HG02938 (cell line): ENCODE measurements at regions not wholly inside any gene's neighbourhood (a gene's known extent, or its start where the extent isn't known, plus 50 kb on each side); places are given as distances from the start of the nearest gene placed in this dataset.
"Not testable (repeated sequence)": the region's sequence is repeated elsewhere in the genome, so short reads cannot be mapped to it uniquely, and the experiment has no call there.

ENCODE experiments used
- ATAC-seq: cut with Tn5 transposase; IDR thresholded peaks from one replicate; pipeline ENCODE4 v1.9.1; 2021; ENCODE audit warnings: mild to moderate bottlenecking, moderate library complexity; ENCODE audit not compliant: unreplicated experiment

DNA sequence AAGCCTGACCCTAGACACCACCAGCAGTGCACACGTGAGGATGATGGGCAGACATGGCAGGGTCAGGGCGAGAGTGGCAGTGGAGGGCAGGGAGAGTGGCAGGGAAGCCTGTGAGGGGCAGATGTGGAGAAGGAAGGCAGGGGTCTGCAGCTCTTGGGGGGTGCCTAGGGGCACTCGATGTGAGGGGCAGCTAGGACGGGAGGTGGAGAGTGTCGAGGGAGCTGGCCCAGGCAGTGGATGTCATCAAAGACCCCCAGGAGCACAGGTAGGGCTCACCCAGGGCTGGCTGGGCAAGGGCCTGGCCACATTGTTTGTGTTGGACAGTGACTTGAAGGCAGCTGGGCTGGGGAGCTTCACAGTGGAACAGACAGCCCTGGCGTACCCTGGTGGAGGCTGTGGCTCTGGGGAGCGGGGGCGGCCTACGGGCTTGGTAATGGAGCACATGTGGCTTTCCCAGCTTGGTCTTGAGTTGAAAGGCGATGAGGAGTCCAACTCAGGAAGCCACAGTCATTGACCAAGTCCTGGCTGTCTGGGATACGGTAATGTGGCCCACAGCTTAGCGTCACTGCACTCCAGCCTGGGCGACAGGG lies 87.1 kb downstream of the RTP5 start:
- ATAC-seq: no peak

DNA sequence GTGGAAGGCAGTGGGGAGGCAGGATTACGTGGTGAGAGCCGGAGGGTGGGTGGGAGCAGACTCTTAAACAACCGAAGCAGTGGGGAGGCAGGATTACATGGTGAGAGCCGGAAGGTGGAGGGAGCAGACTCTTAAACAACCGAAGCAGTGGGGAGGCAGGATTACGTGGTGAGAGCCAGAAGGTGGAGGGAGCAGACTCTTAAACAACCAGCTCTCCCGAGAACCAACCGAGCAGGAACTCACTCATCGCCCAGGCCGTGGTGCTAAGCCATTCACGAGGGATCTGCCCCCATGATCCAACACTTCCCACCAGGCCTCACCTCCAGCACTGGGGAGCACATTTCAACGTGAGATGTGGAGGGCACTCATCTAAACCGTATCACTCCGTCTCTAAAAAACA lies 87.7 kb downstream of the RTP5 start:
- ATAC-seq: no peak

- no peak for ATAC-seq
These were observed 89.5 kb downstream of the RTP5 start for GRCh38 chr2:241958818-241959545.

- ATAC-seq: no peak
These were observed 90.3 kb downstream of the RTP5 start for GRCh38 chr2:241959751-241960269.

- no peak for ATAC-seq
These were observed 91.9 kb downstream of the RTP5 start for GRCh38 chr2:241961454-241961853.

GRCh38 chr2:241964133-241964532 lies 94.6 kb downstream of the RTP5 start:
- ATAC-seq: no peak

- ATAC-seq: peak; percentile 80
These were observed 96.4 kb downstream of the RTP5 start for GRCh38 chr2:241965931-241966412.

DNA sequence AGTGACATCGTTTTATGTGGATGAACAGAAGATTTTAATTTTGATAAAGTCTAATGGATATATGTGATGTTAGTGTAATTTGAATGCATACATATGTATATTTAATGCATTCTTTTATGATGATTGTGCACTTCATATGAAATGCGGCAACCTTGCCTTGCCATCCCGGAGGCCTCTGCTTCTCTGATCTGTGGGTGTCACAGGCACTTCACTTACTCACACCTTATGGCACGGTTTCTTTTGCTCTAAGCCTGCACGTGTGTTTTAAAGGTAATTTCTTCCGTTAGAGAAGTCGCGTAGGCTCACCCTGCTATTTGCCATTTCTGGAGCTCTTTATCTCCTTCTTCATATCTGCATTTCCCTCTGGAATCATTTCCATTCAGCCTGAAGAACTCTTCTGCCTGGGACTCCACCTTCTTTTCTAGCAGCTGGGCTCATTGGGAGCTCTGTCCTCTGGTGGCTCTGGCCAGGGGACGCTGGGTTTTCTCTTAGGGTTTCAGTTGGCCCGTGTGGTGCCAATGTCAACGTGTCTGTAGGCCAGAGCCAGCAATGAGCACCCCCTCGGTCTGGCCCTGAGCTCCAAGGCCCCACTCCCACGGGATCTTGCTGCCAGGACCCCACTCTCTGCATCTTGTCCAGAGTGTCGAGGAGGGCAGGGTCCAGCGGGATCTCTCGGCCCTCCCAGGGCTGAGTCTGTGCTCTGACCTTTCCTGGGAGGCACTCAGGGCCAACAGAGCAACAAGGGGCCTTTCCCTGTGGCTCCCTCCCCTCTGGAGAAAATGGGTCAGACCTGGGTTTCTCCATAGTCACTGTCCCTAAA lies 97.3 kb downstream of the RTP5 start:
- ATAC-seq: no peak

DNA sequence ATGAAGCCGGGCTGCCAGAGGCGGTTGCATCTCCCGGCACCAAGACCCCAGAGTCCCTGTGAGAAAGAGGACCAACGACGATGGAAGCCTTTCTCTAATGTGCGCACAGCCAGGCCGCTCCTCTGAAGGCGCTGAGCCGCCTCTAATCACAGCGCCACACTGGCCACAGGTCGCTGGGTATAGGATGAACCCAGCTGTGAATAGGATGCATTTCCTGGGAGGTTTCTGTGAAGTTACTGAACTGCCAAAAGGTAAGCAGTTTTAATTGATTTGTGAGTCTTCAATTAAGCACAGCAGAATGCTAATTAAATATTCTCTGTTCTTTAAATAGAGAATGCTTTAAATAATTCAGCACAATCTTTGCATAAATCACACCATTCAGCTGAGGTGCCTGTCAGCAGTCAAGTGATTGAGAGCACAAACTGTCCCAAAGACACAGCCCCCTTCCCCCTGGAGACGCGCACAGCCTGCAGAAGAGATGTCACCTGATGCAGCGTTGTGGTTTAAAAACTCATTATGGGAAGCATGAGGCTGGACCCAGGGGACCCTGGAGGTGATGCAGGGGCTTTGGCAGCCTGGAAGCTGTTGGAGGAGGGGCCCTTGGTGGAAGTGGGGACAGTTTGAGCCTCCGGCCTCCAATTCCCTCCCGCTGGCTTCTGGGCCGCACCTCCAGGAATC lies 98.1 kb downstream of the RTP5 start:
- no peak for ATAC-seq

- ATAC-seq: no peak
These were observed 98.9 kb downstream of the RTP5 start for GRCh38 chr2:241968417-241968816.

DNA sequence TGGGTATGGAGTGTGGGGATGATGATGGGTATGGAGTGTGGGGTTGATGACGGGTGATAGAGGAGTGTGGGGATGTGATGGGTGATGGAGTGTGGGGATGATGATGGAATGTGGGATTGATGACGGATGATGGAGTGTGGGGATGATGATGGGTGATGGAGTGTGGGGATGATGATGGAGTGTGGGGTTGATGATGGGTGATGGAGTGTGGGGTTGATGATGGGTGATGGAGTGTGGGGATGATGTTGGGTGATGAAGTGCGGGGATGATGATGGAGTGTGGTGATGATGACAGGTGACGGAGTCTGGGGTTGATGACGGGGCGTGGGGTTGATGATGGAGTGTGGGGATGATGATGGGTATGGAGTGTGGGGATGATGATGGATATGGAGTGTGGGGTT lies 99.7 kb downstream of the RTP5 start:
- not testable (repeated sequence) for ATAC-seq

DNA sequence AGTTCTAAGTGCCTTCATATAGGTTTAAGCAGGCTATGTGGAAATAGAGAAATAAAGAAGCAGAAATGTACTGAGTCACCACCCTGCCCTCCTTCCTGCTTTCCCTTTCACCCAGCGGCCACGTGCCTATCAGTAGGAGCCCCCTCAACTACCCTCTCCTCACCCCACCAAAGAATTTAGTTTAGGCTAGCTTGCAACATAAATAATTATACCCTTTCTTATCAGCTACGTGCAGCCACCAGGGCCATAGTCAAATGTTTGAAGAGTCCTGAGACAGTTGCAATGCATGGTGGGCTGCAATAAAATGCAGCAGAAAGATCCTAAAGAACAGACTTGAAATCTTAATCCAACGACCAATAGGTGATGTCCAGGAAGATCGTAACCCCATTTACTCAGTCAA lies 101.2 kb downstream of the RTP5 start:
- ATAC-seq: no peak

GRCh38 chr2:241974096-241974495 lies 104.6 kb downstream of the RTP5 start:
- no peak for ATAC-seq

DNA sequence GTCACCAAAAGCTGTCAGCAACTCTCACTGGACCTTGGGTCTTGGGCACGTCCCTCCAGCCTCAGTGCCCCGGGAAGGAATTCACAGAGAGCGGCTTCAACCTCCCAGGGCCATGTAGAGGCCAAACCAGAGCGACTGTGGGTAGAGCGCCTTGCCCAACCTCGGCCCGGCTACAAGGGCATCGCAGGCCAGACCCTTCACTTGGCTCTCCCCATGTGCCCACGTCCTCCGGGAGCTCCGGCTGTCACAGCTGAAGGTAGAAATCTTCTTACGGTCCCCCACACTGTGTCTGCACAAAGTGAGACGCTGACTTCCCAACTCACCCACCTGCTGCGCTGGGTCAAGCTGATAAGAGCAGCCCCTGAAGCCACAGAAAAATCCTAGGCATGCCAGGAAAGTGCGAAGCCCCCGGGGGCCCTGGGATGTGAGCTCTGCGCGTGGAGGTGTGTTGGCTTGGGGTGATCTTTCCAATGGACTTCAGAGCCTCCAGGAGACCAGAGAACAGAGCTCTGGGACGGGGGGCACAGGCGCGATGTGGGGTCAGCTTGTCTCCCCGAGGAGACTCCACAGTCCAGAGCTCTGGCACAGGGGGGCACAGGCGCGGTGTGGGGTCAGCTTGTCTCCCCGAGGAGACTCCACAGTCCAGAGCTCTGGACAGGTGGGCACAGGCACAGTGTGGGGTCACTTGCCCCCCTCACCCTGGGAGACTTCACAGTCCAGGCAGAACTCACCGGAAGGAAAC lies 105.5 kb downstream of the RTP5 start:
- ATAC-seq: no peak

DNA sequence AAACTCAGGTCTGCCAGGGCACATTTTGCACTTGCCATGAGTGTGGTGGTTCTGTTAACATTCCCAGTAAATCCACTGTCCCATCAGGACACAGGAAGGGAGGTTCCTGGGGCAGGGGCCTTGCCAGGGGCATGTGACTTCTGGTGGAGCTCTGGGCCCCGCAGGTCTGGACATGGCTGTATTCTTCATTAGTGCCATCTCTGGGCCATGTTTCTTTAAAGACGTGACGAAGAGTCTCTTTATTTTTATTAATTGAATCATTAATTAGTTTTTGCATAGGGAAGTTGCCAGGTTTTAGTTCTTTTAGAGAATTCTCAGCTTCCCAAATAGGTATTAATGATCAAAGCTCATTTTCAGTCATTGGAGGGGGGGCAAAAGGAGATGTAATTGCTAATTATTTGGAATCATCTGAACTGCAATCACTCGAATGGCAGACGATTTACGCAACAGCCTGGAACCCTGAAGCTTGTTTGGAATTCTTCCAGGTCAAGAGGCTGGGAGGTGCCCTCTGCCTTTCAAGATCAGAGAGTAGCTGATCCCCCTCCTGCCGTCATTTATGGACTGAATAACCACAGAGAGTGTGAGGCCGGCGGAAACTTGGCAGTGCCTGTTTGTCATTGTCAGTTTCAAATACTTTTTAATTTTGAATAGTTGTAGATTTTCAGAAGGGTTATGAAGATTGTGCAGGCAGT lies 106.2 kb downstream of the RTP5 start:
- ATAC-seq: no peak

DNA sequence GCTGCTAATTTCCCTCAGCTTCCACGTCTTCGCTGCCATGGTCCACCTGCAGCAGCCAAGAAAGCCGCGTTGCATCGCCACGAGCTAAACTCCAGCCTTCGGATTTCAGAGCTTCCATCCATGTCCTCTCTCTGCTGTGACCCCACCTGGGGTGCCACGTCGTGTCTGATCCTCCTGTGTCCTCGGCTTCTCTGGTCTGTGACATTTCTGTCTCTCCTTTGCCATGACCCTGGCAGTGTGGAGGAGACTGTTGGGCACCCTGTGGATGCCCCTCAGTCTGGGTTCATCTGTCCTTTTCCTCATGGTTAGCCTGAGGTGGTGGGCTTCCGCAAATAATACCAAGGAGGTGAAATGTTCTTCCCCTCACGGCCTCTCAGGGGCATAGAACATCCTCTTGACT lies 106.8 kb downstream of the RTP5 start:
- ATAC-seq: no peak

DNA sequence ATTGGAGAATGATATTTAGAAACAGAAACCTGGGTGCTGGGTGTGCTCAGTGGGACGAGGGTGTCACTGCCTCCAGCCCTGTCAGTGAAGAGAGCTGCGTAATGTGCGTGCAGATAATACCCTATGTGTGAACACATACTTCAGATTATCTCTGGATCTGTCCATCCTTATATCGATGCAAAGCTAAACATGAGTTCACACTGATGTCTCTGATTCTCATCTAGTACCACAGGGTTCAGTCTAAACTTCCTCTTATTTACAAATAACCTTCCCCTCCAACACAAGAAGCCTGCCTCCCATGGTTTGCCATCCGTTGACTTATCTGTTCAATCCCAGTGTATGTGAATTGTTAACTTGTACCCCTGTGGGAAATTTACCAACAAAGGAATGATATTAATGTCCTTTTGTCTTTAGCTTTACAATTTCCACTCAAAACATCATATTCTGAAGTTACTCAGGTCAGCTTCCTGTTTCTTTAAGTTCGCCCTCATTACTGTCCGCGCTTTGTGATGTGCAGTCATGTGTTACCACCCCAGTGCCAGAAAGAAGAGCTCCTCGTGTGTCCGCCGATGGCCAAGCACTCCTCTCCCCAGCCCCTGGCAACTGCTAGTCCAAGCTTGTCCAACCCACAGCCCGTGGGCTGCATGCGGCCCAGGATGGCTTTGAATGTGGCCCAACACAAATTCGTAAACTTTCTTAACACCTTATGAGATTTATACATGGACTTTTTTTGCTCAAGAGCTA lies 108.2 kb downstream of the RTP5 start:
- ATAC-seq: no peak

DNA sequence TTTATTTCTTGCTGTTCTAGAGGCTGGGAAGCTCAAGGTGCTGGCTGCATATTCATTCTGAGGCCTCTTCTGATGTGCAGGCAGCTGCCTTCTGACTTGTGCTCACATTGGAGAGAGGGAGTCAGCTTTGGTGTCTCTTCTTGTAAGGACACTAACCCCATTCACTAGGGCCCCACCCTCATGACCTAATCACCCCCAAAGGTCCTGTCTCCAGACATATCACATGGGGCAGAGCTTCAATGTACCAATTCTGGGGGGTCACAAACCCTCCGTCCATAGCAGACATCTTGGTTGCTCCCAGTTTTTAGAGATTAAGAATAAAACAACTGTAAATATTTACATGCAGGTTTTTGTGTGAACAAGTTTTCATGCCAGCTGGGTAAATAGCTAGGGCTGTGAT lies 109.1 kb downstream of the RTP5 start:
- no peak for ATAC-seq

GRCh38 chr2:241980193-241980592 lies 110.7 kb downstream of the RTP5 start:
- ATAC-seq: no peak
